Erythroblast (primary cell): ENCODE measurements at regions not wholly inside any gene's neighbourhood (a gene's known extent, or its start where the extent isn't known, plus 50 kb on each side); places are given as distances from the start of the nearest gene placed in this dataset.

ENCODE experiments used
- GATA1 ChIP-seq: IDR thresholded peaks from 2 replicates; pipeline ENCODE4 v1.6.1; 2011; ENCODE audit warnings: low read depth, mild to moderate bottlenecking, control low read depth, low read length, moderate library complexity
- POLR2A ChIP-seq: IDR thresholded peaks from 2 replicates; pipeline ENCODE4 v1.6.1; 2011; ENCODE audit warnings: mild to moderate bottlenecking, low read length

DNA sequence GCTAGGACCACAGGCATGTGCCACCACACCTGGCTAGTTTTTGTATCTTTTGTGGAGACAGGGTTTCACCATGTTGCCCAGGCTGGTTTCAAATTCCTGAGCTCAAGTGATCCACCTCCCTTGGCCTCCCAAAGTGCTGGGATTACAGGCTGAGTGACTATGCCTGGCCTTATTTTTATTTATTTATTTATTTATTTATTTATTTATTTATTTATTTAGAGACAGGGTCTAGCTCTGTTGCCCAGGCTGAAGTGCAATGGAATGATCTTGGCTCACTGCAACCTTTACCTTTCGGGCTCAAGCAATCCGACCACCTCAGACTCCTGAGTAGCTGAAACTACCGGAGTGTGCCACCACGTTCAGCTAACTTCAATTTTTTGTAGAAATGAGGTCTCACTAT, 117.0 kb upstream of the MAX start:
- TF ChIP-seq POLR2A: no peak
- TF ChIP-seq GATA1: no peak
